Left colon (tissue), 2 donors: ENCODE measurements at regions not wholly inside any gene's neighbourhood (a gene's known extent, or its start where the extent isn't known, plus 50 kb on each side); places are given as distances from the start of the nearest gene placed in this dataset.

Experiments
- ATAC-seq: fragments of 200-7000 bp; cut with Tn5 transposase; one replicate; pipeline ENCODE4 v1.9.1; 2020; ENCODE audit warnings: mild to moderate bottlenecking, moderate library complexity
- DNase-seq, 2 donors: peaks; one replicate each; pipeline ENCODE4 v3.0.0-alpha.2; 2020
- intact Hi-C, 2 donors: fragments of 100-400 bp; cut with DNase I in 1 of 2; cut with micrococcal nuclease in 1 of 2; formaldehyde crosslinking; loops; one replicate each; pipeline versions ENCODE4 v1.11.2 to v1.14.0; 2022; cut with DNase I, micrococcal nuclease
- donor health status: DM: no; HTN: no; CAD: no.
- donor health status: DM: yes; HTN: yes; CAD: no.

DNA sequence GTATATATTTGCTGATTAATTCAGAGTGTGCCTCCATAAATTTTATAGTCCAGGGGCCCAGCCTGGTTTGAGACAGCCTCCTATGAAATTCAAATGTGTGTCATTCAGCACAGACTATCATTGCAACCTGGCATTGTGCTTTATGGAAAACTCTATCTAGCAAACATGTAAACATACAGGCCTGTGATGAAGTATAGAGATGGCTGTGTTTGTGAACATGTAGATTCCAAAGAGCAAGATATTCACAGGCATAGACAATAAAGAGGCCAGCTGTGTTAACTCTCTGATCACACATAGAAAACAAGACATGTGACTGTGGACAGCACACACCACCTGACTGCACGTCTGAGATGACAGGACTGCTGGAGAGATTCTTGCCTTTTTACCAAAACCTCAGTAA is 297.9 kb downstream of the EN1 start:
- DNase-seq (no peak), ATAC-seq (no peak)
- intact Hi-C loops, result no loop called here

DNA sequence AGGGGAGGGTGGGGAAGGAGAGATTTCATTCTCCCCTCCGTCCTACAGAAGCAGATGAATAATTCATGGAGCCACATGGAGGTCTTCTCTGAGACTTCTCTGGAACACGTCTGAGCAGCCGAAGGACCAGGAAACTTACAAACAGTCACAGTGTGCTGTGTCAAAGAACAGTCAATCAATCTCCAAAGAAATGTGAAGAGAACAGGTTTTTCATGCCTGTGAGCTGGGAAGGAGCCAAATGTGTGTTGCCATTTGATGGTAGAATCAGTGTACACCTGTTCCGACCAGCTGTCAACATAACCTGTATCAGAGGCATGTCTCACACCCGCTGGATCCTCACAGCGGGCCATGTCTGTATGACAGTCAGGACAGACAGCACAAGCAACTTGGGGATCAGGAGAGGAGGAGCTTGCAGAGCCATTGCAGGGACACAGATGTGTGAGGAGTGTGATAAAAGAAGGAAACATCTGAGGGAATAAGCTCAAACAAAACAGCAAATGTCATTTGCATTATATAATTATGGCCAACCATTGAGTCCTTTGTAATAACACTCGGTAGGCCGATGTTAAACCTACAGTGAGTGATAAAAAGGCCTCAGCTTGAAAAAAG is 298.5 kb downstream of the EN1 start:
- intact Hi-C loops, result no loop called here
- no peak for ATAC-seq
- no peak for DNase-seq

DNA sequence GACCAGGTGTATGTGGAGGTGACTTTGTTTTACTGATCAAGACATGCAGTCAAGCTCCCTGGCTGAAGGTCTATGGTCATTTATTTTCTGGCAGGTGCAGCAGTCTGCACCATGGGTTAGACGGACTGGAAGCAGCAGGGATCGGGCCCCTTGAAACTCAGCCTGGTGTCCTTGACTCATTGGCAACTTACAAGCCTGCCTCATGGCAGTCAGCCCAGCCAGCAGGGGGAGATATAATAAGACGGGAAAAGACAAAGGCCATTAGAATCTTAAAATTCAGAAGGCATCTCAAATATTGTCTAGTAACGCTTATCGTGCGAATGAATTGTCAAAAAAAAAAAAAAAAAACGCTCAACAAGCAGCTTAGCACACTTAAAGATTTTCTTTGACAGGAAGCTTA is 308.2 kb downstream of the EN1 start:
- DNase-seq (peak in 1 of 2 donors; percentile 6), ATAC-seq (no peak)
- intact Hi-C loops, result no loop called here

DNA sequence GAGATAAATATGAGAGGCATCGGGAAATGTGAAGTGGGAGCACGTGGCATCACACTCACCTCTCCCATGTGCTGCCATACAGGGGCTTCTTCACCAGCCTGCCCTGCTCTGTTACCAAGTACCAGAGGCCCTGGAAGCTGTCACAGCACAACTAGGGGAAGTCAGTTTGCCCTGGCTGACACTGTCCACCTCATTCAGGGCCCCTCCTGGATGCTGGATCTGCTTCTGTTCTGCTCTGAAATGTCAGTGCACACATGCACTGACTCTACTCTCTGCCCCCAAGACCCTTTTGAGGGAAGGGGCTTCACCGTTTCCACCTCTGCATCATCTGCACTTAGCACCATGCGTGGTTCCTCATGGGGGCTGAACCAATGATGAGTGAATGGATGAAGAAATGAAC is 311.1 kb downstream of the EN1 start:
- intact Hi-C loops, result no loop called here
- no peak for ATAC-seq
- no peak for DNase-seq

DNA sequence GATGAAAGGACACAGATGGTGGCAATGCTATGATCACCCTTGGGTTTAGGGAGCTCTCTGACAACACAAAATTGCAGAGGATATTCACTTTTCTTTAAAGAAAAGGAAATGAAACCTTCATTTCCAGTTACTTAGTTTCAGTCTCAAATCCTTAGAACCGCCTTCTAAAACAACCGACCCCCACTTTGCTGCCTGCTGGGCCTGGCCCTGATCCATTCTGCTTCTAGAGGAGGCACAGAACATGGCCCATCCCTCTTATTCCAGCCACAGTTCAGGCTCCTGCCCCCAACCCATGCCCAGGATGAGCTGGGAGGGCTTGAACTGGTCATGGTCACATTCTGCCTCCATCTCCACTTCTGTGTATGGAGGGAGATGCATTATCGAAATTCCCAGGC is 311.6 kb downstream of the EN1 start:
- DNase-seq (no peak), ATAC-seq (no peak)
- intact Hi-C loops, result no loop called here

DNA sequence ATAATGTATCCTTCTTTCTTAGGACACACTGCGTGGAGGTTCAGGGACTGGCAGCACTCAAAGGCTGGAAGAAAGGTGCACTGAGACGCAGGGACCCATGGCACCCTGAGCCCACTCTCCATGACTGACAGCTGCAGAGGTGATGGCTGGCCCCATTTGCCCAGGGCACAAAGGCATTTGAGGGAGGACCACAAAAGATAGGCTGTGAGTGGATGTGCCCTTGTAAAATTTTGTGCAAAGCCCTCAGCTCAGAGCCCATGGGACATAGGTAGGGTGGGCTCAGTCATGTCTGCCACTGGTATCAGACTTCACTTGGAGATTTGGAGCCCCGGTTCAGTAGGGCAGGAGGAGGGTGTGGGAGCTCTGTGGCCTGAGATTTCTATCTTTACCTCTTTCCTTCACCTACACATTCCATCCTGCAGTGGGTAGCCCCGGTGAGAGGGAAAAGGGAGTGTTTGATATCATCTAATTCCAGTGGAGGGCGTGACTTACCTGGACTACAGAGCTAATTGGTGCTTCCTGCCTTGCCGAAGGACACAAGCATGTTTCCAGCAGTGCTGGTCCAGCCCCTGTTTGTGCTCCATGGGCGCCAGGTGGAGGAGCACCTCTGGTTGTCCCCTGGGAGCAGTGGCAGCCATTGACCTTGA is 312.2 kb downstream of the EN1 start:
- intact Hi-C loops, result no loop called here
- DNase-seq, result no peak
- peak; percentile 15 for ATAC-seq

DNA sequence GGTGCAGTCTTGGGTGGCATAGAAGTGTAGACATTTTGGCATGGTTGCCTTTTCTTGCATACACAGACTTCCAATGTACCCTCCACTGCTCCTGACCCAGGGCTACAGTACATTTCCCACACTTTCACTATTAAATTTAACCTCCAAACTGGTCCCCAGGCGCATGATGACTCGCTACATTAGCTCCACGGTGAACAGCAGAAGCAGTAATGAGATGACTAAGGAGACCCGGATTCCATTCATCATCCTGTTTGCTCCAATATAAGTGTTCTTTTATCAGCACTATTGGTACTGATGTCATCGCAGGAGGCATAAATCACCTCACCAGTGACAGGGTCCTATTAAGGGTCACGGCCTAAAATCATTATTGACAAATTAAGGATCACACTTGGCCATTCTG is 316.5 kb downstream of the EN1 start:
- DNase-seq (no peak), ATAC-seq (no peak)
- intact Hi-C loops, result no loop called here

DNA sequence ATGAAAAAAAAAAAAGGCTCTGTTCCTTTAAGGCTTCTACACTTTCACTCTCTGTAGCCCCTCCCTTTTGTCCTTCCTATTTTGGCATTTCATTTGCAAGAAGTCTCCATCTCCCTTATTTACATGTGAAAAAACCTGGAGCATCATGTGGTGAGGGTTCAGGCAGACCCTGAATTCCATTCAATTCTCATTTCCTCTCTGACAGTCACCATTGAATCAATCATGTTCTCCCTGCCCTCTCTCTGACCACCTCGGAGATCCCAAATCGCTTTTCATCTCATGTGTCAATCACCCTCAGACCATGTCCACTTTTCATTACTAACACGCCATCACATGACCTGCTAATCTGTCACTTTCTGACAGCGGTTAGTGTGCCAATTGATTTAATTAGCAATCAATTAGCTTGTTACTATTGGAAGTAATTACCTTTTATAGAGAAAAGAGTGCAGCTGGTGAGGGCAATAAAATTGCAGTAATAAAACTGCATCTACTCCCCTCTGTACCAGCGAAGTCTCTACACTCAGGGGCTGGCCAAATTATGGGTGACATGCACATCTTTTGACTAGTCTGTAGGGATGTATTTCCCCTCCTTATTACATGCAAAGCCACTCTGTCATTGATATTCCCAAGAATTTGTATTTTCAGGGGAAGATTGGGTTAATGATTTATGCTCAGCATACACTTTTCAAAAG is 317.4 kb downstream of the EN1 start:
- ATAC-seq (no peak), DNase-seq (no peak)
- intact Hi-C loops, result no loop called here

DNA sequence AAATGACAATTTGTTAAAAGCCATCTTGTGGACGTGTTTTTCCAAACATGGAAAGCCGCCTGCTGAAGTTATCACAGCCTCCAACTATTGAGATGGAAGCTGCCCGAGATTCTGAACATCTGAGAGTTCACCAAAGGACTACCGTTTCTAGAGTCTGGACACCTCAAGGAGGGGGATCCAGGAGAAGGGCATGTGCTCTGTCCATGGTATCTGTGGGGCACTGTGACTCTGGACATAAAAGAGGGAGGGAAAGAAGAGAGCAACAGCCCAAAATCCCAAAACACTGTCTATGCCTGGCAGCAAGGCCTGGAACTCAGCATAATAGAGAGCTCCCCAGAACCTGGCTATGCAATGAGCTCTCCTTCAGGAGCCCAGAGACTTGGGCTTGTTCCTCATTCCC is 319.9 kb downstream of the EN1 start:
- intact Hi-C loops, result no loop called here
- ATAC-seq (no peak), DNase-seq (no peak)

DNA sequence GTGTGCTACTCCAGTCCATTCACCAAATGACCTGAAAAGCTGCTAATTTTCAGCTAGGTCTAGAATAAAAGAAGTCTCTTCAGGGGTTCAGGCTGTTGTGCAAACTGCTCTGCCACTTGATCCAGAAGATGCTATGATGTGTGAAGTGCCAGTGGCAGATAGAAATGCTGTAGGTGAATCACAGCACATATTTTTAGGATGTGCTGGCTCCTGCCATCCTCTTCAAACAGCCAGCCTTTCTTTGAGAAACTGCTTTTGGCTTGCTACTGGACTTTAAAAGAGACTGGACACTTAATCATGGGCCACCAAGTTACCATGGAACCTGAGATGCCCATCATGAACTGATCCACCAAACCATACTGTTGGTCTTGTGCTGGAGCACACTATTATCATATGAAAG is 322.1 kb downstream of the EN1 start:
- intact Hi-C loops, result no loop called here
- no peak for DNase-seq
- ATAC-seq, result no peak

DNA sequence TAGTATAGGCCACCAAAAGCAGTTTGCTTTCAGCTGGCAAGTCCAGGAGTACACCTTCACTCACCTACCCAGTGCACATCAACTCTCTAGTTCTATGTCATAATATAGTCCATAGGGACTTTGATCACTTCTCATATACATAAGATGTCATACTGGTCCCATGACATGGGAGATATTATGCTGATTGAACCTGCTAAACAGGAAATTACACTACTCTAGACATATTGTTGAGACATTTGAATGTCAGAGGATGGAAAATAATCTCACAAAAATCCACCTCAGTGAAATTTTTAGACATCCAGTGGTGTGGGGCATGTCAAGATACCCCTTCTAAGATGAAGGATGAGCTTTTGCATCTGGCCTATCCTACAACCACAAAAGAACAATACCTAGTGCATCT is 322.5 kb downstream of the EN1 start:
- no peak for DNase-seq
- ATAC-seq, result no peak
- intact Hi-C loops, result no loop called here

DNA sequence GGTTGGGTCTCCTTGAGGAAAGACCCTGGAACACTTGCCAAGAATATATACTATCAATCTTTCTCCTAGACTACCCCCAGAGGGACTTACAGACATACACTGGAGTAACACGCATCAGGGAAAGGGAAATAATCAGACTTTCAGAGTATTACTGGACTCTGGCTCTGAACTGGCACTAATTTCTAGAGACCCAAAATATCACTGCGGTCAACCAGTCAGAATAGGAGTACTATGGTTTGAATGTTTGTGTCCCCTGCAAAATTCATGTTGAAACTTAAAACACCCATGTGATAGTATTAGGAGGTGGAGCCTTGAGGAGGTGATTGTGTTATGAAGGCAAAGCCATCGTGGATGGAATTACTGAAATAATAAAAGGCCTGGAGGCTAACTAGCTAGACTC is 323.7 kb downstream of the EN1 start:
- intact Hi-C loops, result no loop called here
- ATAC-seq, result no peak
- no peak for DNase-seq

DNA sequence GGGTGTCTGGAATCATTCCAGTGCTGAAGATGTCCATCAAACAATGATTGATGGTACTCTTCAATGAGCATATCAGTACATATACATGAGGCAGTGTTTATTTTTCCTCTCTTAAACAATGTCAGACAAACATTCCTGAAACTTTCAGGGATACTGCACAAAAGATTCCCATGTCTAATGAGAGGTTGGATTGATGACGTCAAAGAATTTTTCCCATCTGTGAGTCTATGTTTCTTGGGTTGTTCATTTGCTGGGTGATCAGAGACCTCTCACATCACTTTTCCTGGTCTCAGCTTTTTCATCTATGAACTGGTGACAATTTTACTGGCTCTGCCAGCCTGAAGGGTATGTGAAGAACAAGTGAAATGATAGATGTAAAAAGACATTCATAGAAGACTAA is 325.5 kb downstream of the EN1 start:
- ATAC-seq, result no peak

DNA sequence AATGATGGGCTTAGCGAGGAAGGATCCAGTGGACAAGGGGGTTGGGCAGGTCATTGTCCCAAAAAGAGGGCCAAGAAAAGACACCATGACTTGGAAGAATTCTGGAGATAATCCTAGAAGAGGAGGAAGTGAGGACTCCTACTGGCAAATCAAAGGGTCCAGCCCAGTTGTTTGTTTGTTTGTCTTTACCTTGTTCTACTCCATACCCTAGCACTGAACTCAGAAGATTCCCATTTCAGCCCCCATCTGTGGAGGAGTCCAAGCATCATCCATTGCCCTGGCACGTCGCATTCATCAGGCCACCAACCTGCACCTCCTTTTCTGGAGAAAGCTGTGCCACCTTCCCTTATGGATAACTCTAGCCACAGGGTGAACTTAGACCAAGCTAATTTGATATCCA is 326.2 kb downstream of the EN1 start:
- intact Hi-C loops, result no loop called here
- ATAC-seq, result no peak
- DNase-seq, result no peak

More for the DNA sequence above, 325.5 kb downstream of the EN1 start:
- intact Hi-C loops, result no loop called here
- no peak for DNase-seq

DNA sequence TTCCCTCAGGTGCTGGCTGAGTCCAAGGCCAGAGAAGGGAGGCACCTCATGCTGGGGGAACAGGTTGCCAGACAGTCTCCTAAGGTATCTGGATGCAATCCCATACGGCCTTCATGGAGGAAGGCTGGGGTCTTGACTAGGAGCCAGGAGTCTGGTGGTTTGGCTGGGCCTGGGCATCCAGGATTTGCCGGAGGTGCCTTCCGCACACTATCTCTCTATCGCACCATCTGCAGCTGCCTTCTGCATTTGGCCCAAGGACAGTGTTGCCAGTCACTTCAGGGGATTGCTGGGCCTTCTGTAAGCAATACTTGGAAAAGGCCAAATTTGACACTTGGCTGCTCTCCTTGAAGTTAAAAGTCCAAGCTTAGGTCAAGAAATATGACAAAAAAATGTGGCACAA is 327.2 kb downstream of the EN1 start:
- DNase-seq (no peak), ATAC-seq (no peak)
- intact Hi-C loops, result no loop called here

DNA sequence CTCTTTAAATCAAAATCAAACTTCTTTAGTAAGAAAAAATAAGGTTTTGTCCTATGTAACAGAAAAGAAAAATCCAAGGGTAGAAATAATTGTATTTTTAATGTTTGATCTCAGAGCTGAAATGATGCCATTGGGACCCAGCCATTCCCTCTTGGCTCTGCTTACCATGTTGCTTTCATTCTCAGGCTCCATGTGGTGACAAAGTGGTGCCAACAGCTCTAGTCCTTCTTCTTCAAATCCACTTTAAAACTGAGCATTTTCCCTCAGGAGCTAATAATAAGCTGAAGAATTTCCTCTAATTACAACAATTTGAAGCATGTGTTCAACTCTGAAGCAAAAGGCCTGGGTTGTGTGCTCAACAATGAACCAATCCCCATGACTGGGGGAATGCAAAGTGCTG is 327.9 kb downstream of the EN1 start:
- no peak for DNase-seq
- intact Hi-C loops, result no loop called here
- no peak for ATAC-seq

DNA sequence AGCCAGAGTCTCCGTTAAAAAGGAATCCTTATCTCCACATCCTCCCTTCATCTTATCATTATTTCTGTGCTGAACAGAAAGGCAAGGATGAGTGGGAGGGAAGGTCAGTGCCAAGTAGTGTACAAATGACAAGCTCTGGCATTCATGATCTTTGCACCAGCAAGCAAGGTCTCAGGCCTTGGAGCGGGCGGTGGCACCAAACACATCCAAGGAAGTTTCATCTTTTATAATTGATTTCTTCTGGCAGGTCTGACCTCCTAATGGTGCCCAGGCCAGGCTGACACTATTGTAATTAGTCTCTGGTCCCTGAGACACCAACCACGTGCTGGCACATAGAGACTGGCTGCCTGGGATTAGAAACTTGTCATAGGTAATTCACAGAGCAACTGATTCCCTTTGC is 336.6 kb downstream of the EN1 start:
- ATAC-seq, result no peak

DNA sequence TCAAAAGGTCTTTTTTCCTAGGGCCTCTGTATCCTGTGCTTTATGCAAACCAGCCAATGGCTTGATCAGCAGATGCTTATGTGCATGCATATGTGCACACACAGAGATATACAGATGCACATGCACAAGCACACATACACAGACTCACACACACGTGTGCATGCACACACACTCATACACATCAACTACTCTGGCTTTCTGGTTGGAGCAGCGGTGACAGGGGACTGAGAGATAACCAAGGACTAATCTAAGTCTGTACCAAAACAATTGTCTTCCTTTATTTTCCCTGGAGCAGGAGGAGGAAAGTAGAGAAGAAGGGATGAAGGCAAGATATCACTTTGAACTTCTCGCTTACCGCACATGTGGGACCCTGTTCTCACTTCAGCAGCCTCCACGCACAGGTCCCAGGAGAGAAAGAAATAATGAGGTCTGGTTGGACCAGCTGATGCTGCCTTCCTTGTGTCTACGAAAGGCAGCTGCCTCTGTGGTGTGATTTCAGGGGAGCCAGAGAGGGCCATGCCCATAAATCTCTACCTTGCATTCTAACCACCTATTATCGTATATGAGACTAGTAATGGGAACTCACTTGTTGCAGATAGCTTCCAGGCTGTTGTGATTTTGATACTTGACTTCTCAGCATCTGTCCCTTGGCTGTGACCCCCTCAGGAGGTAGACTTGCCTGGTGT is 338.0 kb downstream of the EN1 start:
- no peak for ATAC-seq
- DNase-seq, result no peak
- intact Hi-C loops, result no loop called here

More for the DNA sequence above, 336.6 kb downstream of the EN1 start:
- intact Hi-C loops, result no loop called here
- no peak for DNase-seq

DNA sequence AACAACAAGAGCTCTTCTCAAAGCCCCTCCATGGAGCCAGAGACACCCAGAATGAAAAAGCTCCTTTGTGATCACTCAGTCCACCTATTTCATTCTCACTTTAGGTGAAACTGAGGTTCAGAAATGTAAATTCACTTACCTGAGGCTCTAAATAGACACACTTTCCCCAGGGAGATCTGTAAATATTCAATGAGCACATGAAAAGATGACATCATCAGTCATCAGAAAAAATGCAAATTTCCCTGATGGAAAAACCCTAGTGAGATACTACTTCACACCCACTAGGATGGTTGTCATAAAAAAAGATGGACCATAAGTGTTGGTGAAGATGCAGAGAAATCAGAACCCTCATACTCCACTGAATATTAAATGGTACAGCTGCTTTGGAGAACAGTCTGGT is 339.2 kb downstream of the EN1 start:
- intact Hi-C loops, result no loop called here
- DNase-seq, result no peak
- ATAC-seq, result no peak

DNA sequence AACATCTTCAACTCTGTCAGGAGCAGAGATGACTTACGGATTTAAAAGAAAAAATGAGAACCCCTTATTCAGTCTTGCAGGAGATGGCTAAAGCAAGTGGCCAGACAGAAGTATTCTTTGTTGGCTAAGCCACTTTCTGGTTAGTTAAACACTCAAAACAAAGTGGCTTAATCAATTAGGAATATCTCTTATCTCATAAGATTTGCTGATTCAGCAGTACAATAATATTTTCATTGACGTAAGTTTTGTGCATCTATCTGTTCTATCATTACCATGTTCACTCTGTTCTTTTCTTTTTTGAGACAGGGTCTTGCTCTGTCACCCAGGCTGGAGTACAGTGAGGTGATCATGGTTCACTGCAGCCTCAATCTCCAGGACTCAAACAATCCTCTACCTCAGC is 342.0 kb downstream of the EN1 start:
- intact Hi-C loops, result no loop called here
- ATAC-seq (no peak), DNase-seq (no peak)
